HEK293T (cell line): ENCODE measurements at regions not wholly inside any gene's neighbourhood (a gene's known extent, or its start where the extent isn't known, plus 50 kb on each side); places are given as distances from the start of the nearest gene placed in this dataset.

Source experiments
- CTCF ChIA-PET: fragments of 350-600 bp; formaldehyde crosslinking; extraction: SDS; loops from one replicate; lab custom pipeline; 2021; ENCODE audit warnings: antibody characterized with exemption, inconsistent platforms; lab: Yijun Ruan, JAX
- POLR2A ChIA-PET: fragments of 350-600 bp; formaldehyde crosslinking; extraction: SDS; loops from one replicate; lab custom pipeline; 2020; ENCODE audit warnings: antibody characterized with exemption, inconsistent platforms; lab: Yijun Ruan, JAX
- DNase-seq: peaks from one replicate; pipeline ENCODE4 v3.0.0; 2012; ENCODE audit warnings: mixed read lengths; ENCODE audit errors: extremely low spot score
- ARNT ChIP-seq: fragments of 450-650 bp; IDR thresholded peaks from 2 replicates; pipeline ENCODE4 v1.6.1; 2017; ENCODE audit warnings: mild to moderate bottlenecking
- BHLHE40 ChIP-seq: fragments of 450-650 bp; IDR thresholded peaks from 2 replicates; pipeline ENCODE4 v1.6.1; 2016; ENCODE audit warnings: mild to moderate bottlenecking, moderate library complexity, borderline replicate concordance
- CTBP1 ChIP-seq: fragments of 450-650 bp; IDR thresholded peaks from 2 replicates; pipeline ENCODE4 v1.6.1; 2016; ENCODE audit warnings: borderline replicate concordance
- ELF4 ChIP-seq: fragments of 450-650 bp; IDR thresholded peaks from 2 replicates; pipeline ENCODE4 v1.6.1; 2017; ENCODE audit warnings: antibody characterized with exemption
- FOXA1 ChIP-seq: fragments of 450-650 bp; IDR thresholded peaks from 2 replicates; pipeline ENCODE4 v1.6.1; 2016; ENCODE audit warnings: mild to moderate bottlenecking
- FOXK2 ChIP-seq: fragments of 450-650 bp; IDR thresholded peaks from 2 replicates; pipeline ENCODE4 v1.6.1; 2016; ENCODE audit warnings: mild to moderate bottlenecking
- FOXM1 ChIP-seq: fragments of 450-650 bp; IDR thresholded peaks from 2 replicates; pipeline ENCODE4 v1.6.1; 2017; ENCODE audit warnings: mild to moderate bottlenecking, borderline replicate concordance
- HDGF ChIP-seq: fragments of 450-650 bp; IDR thresholded peaks from 2 replicates; pipeline ENCODE4 v1.6.1; 2017; ENCODE audit warnings: antibody characterized with exemption, borderline replicate concordance
- L3MBTL2 ChIP-seq: fragments of 450-650 bp; conservative IDR thresholded peaks from 2 replicates; pipeline ENCODE4 v1.6.1; 2016; ENCODE audit warnings: mild to moderate bottlenecking
- LEF1 ChIP-seq: fragments of 450-650 bp; IDR thresholded peaks from 2 replicates; pipeline ENCODE4 v1.6.1; 2017; ENCODE audit warnings: mild to moderate bottlenecking, borderline replicate concordance
- NFRKB ChIP-seq: fragments of 450-650 bp; IDR thresholded peaks from 2 replicates; pipeline ENCODE4 v1.6.1; 2016; ENCODE audit warnings: mild to moderate bottlenecking, moderate library complexity
- PKNOX1 ChIP-seq: fragments of 450-650 bp; IDR thresholded peaks from 2 replicates; pipeline ENCODE4 v1.6.1; 2016
- SP1 ChIP-seq: fragments of 450-650 bp; IDR thresholded peaks from 2 replicates; pipeline ENCODE4 v1.6.1; 2017
- SUZ12 ChIP-seq: fragments of 450-650 bp; IDR thresholded peaks from 2 replicates; pipeline ENCODE4 v1.6.1; 2016; ENCODE audit warnings: mild to moderate bottlenecking
- TARDBP ChIP-seq: fragments of 450-650 bp; IDR thresholded peaks from 2 replicates; pipeline ENCODE4 v1.6.1; 2016
- ZNF384 ChIP-seq: fragments of 450-650 bp; IDR thresholded peaks from 2 replicates; pipeline ENCODE4 v1.6.1; 2016

- no peak for DNase-seq
- ChIA-PET POLR2A (interaction anchor here (0.9 kb wide), 1 partner anchor 8 kb away, joined by 3 read pairs; no protein-coding TSS in a partner anchor), CTCF (interaction anchor here (0.7 to 1.3 kb wide), 2 partner anchors 9 to 29 kb away, joined by 4 to 5 read pairs; no protein-coding TSS in a partner anchor)
- TF ChIP-seq BHLHE40 (no peak), NFRKB (no peak), PKNOX1 (no peak), FOXM1 (no peak), ELF4 (no peak), ZNF384 (no peak), FOXA1 (no peak)
Measured at GRCh38 chr12:89251342-89252271, 100.7 kb downstream of the DUSP6 start.

- CTCF ChIA-PET: no interaction called here
- TF ChIP-seq NFRKB (no peak), L3MBTL2 (no peak), SP1 (no peak), HDGF (no peak), TARDBP (no peak), SUZ12 (no peak), LEF1 (no peak), ZNF384 (no peak), ARNT (no peak), BHLHE40 (no peak), FOXM1 (no peak), FOXK2 (no peak), ELF4 (no peak), CTBP1 (no peak)
- POLR2A ChIA-PET: no interaction called here
- no peak for DNase-seq
Measured at GRCh38 chr12:89250636-89251035, 101.7 kb downstream of the DUSP6 start.

- ChIA-PET POLR2A (no interaction called here), CTCF (no interaction called here)
- TF ChIP-seq SP1: no peak
- TF ChIP-seq ZNF384: no peak
- TF ChIP-seq ELF4: no peak
- TF ChIP-seq FOXM1: no peak
- TF ChIP-seq PKNOX1: no peak
- no peak for TF ChIP-seq NFRKB
- TF ChIP-seq CTBP1: no peak
- no peak for TF ChIP-seq BHLHE40
- DNase-seq: no peak
Measured at GRCh38 chr12:89250213-89250612, 102.1 kb downstream of the DUSP6 start.

- TF ChIP-seq BHLHE40 (no peak), TARDBP (no peak), L3MBTL2 (no peak), LEF1 (no peak), ELF4 (no peak), ZNF384 (no peak), CTBP1 (no peak), PKNOX1 (no peak)
- ChIA-PET POLR2A (no interaction called here), CTCF (no interaction called here)
- no peak for DNase-seq
Measured at GRCh38 chr12:89247967-89248366, 104.3 kb downstream of the DUSP6 start.

- TF ChIP-seq ZNF384 (no peak), ARNT (no peak), CTBP1 (no peak), LEF1 (no peak), ELF4 (no peak), FOXA1 (no peak), PKNOX1 (no peak), L3MBTL2 (no peak), TARDBP (no peak), SP1 (no peak), SUZ12 (no peak), BHLHE40 (no peak)
- POLR2A ChIA-PET: no interaction called here
- no peak for DNase-seq
- CTCF ChIA-PET: no interaction called here
Measured at GRCh38 chr12:89247541-89247942, 104.8 kb downstream of the DUSP6 start.

- no peak for DNase-seq
- no peak for TF ChIP-seq ARNT
- no peak for TF ChIP-seq CTBP1
- TF ChIP-seq HDGF: no peak
- no peak for TF ChIP-seq FOXA1
- TF ChIP-seq SUZ12: no peak
- ChIA-PET CTCF (no interaction called here), POLR2A (no interaction called here)
Measured at GRCh38 chr12:89245090-89245489, 107.2 kb downstream of the DUSP6 start.
